H9 (cell line): ENCODE measurements at regions not wholly inside any gene's neighbourhood (a gene's known extent, or its start where the extent isn't known, plus 50 kb on each side); places are given as distances from the start of the nearest gene placed in this dataset.

Experiments
- DNase-seq: peaks from one replicate; pipeline ENCODE4 v3.0.0-alpha.2; 2017
- H2AFZ ChIP-seq: one replicate; pipeline ENCODE4 v1.6.1; 2013; ENCODE audit warnings: mild to moderate bottlenecking, low read length, control low read depth, moderate library complexity
- H2AK5ac ChIP-seq: 2 replicates; pipeline ENCODE4 v1.6.1; 2013; ENCODE audit warnings: low read length, control low read depth, mixed read lengths; ENCODE audit not compliant: insufficient read length
- H2BK120ac ChIP-seq: one replicate; pipeline ENCODE4 v1.6.1; 2013; ENCODE audit warnings: low read depth, mild to moderate bottlenecking, low read length, control low read depth, inconsistent platforms; ENCODE audit not compliant: poor library complexity, severe bottlenecking
- H2BK12ac ChIP-seq: 2 replicates; pipeline ENCODE4 v1.6.1; 2013; ENCODE audit warnings: low read length, control low read depth, mixed read lengths, low read depth; ENCODE audit not compliant: insufficient read length
- H2BK15ac ChIP-seq: 2 replicates; pipeline ENCODE4 v1.6.1; 2013; ENCODE audit warnings: low read depth, low read length, control low read depth
- H2BK20ac ChIP-seq: one replicate; pipeline ENCODE4 v1.6.1; 2013; ENCODE audit warnings: low read depth, mild to moderate bottlenecking, low read length, control low read depth, inconsistent platforms; ENCODE audit not compliant: poor library complexity, severe bottlenecking
- H2BK5ac ChIP-seq: 2 replicates; pipeline ENCODE4 v1.6.1; 2013; ENCODE audit warnings: low read length, control low read depth, mixed read lengths; ENCODE audit not compliant: insufficient read length
- H3K14ac ChIP-seq: 2 replicates; pipeline ENCODE4 v1.6.1; 2013; ENCODE audit warnings: low read length, control low read depth; ENCODE audit not compliant: insufficient read depth
- H3K18ac ChIP-seq: 2 replicates; pipeline ENCODE4 v1.6.1; 2013; ENCODE audit warnings: low read depth, mild to moderate bottlenecking, mixed read lengths, low read length, control low read depth; ENCODE audit not compliant: insufficient read length
- H3K23ac ChIP-seq: 2 replicates; pipeline ENCODE4 v1.6.1; 2013; ENCODE audit warnings: low read length, control low read depth, mixed read lengths, low read depth; ENCODE audit not compliant: insufficient read length
- H3K23me2 ChIP-seq: 2 replicates; pipeline ENCODE4 v1.6.1; 2013; ENCODE audit warnings: low read depth, mild to moderate bottlenecking, mixed read lengths, low read length, control low read depth; ENCODE audit not compliant: insufficient read length, poor library complexity, severe bottlenecking
- H3K27ac ChIP-seq: 2 replicates; pipeline ENCODE4 v1.5.1; 2013; ENCODE audit warnings: low read length, control low read depth, mixed read lengths, low read depth; ENCODE audit not compliant: insufficient read length
- H3K27me3 ChIP-seq: 2 replicates; pipeline ENCODE4 v1.6.1; 2013; ENCODE audit warnings: low read length, control low read depth, inconsistent platforms; ENCODE audit not compliant: insufficient read depth
- H3K4ac ChIP-seq: 2 replicates; pipeline ENCODE4 v1.6.1; 2013; ENCODE audit warnings: low read depth, mild to moderate bottlenecking, control low read depth, inconsistent platforms, low read length, moderate library complexity
- H3K4me1 ChIP-seq: 2 replicates; pipeline ENCODE4 v1.6.1; 2013; ENCODE audit warnings: low read length, control low read depth, inconsistent platforms; ENCODE audit not compliant: insufficient read depth
- H3K4me2 ChIP-seq: 2 replicates; pipeline ENCODE4 v1.6.1; 2013; ENCODE audit warnings: low read length, control low read depth, mixed read lengths; ENCODE audit not compliant: insufficient read length, insufficient read depth
- H3K56ac ChIP-seq: 2 replicates; pipeline ENCODE4 v1.6.1; 2013; ENCODE audit warnings: low read depth, mild to moderate bottlenecking, mixed read lengths, low read length, control low read depth; ENCODE audit not compliant: insufficient read length
- H3K79me1 ChIP-seq: 2 replicates; pipeline ENCODE4 v1.6.1; 2013; ENCODE audit warnings: low read depth, mild to moderate bottlenecking, moderate library complexity, low read length, control low read depth, inconsistent platforms; ENCODE audit not compliant: insufficient read depth, poor library complexity, severe bottlenecking
- H3K79me2 ChIP-seq: 2 replicates; pipeline ENCODE4 v1.6.1; 2013; ENCODE audit warnings: low read length, control low read depth, inconsistent platforms; ENCODE audit not compliant: insufficient read depth
- H3K9ac ChIP-seq: 2 replicates; pipeline ENCODE4 v1.6.1; 2013; ENCODE audit warnings: low read length, control low read depth, mixed read lengths; ENCODE audit not compliant: insufficient read length; ENCODE audit errors: extremely low read depth
- H3K9me3 ChIP-seq: one replicate; pipeline ENCODE4 v1.6.1; 2013; ENCODE audit warnings: low read depth, low read length, inconsistent platforms; ENCODE audit not compliant: control insufficient read depth
- H3T11ph ChIP-seq: one replicate; pipeline ENCODE4 v1.6.1; 2013; ENCODE audit warnings: mild to moderate bottlenecking, low read length, control low read depth, inconsistent platforms
- H4K20me1 ChIP-seq: one replicate; pipeline ENCODE4 v1.6.1; 2013; ENCODE audit not compliant: control insufficient read depth, insufficient read length, insufficient read depth
- H4K5ac ChIP-seq: 2 replicates; pipeline ENCODE4 v1.6.1; 2013; ENCODE audit warnings: low read depth, mild to moderate bottlenecking, mixed read lengths, low read length, control low read depth; ENCODE audit not compliant: insufficient read length
- H4K8ac ChIP-seq: replicated peaks from 2 replicates; pipeline ENCODE4 v1.6.1; 2013; ENCODE audit warnings: low read length, control low read depth, mixed read lengths, low read depth; ENCODE audit not compliant: insufficient read length
- H4K91ac ChIP-seq: 2 replicates; pipeline ENCODE4 v1.6.1; 2013; ENCODE audit warnings: low read depth, mild to moderate bottlenecking, moderate library complexity, mixed read lengths, low read length, control low read depth; ENCODE audit not compliant: insufficient read length
- H3K27ac Mint-ChIP-seq, 3 experiments: 2 replicates in 2 of 3; 3 replicates in 1 of 3; pipeline ENCODE4 v1.8.0; 2020 to 2021; ENCODE audit warnings: mixed read lengths in 3 of 3, mild to moderate bottlenecking in 1 of 3, moderate library complexity in 1 of 3
- H3K27me3 Mint-ChIP-seq: 2 replicates; pipeline ENCODE4 v1.8.0; 2021; ENCODE audit warnings: low read depth, mild to moderate bottlenecking, moderate library complexity, mixed read lengths
- H3K36me3 Mint-ChIP-seq, 3 experiments: 2 replicates in 2 of 3; 3 replicates in 1 of 3; pipeline ENCODE4 v1.8.0; 2020 to 2021; ENCODE audit warnings: low read depth in 3 of 3, mixed read lengths in 3 of 3; ENCODE audit not compliant: insufficient read depth in 1 of 3
- H3K4me1 Mint-ChIP-seq, 2 experiments: 2 replicates each; pipeline ENCODE4 v1.8.0; 2020; ENCODE audit warnings: mixed read lengths in 2 of 2
- H3K4me3 Mint-ChIP-seq, 2 experiments: 2 replicates in 1 of 2; 3 replicates in 1 of 2; pipeline ENCODE4 v1.8.0; 2020 to 2021; ENCODE audit warnings: mild to moderate bottlenecking in 2 of 2, mixed read lengths in 2 of 2, moderate library complexity in 1 of 2
- H3K9me3 Mint-ChIP-seq, 2 experiments: 2 replicates in 1 of 2; 3 replicates in 1 of 2; pipeline ENCODE4 v1.8.0; 2020; ENCODE audit warnings: mild to moderate bottlenecking in 2 of 2, mixed read lengths in 2 of 2, moderate library complexity in 1 of 2
- WGBS: extraction: QIAGEN DNeasy Blood & Tissue Kit; methylation state at CpG from one replicate; pipeline ENCODE4 v1.1.7; 2013; ENCODE audit warnings: missing lambda C conversion rate, low lambda C conversion rate, mixed read lengths; ENCODE audit not compliant: insufficient read length; ENCODE audit errors: extremely low coverage; 5-methylcytosine and 5-hydroxymethylcytosine counted together
- TF ChIP-seq, protein P1 (sequence below): fragments of 200-600 bp; sonication (generic); conservative IDR thresholded peaks from 3 replicates; pipeline ENCODE4 v1.8.0; 2021; ENCODE audit warnings: antibody characterized with exemption, mild to moderate bottlenecking

DNA sequence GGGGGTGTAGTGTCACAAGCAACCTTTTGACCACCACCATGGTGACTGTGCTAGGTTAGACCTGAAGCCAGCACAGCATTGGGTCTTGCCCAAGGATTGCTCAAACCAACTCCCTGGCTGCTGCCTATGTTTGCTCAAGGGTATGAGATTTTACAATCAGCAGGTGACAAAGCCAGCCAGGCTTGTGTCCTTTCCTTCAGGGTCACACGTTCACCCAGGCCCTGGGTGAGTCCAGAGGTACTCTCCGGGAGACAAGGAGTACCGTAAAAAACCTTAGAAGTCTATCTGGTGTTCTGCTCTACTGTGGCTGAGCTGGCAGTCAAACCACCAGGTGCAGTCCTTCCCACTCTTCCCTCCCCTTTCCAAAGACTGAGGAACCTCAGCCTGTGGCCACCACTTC is 238.9 kb upstream of the MIS18BP1 start:
- Histone ChIP-seq H3K27me3 (no peaks in the 10 kb centered on the region), H3K23me2 (no peaks in the 10 kb centered on the region), H3T11ph (no peak overlapping the region), H2BK5ac (no peak overlapping the region), H3K4me2 (no peak overlapping the region), H3K4me1 (no peaks in the 10 kb centered on the region), H3K27ac (no peak overlapping the region), H2AFZ (no peak overlapping the region), H3K14ac (no peak overlapping the region), H2BK15ac (no peak overlapping the region), H4K5ac (no peak overlapping the region), H2BK120ac (no peak overlapping the region), H3K18ac (no peak overlapping the region), H3K79me2 (no peaks in the 10 kb centered on the region), H2BK20ac (no peak overlapping the region), H3K79me1 (no peaks in the 10 kb centered on the region), H2BK12ac (no peak overlapping the region), H3K9ac (no peak overlapping the region), H4K20me1 (no peaks in the 10 kb centered on the region), H3K23ac (no peak overlapping the region), H4K91ac (no peak overlapping the region), H2AK5ac (no peak overlapping the region), H3K56ac (no peak overlapping the region), H3K4ac (no peak overlapping the region), H3K9me3 (no peaks in the 10 kb centered on the region), H4K8ac (no peak overlapping the region)
- TF ChIP-seq, protein P1, sequence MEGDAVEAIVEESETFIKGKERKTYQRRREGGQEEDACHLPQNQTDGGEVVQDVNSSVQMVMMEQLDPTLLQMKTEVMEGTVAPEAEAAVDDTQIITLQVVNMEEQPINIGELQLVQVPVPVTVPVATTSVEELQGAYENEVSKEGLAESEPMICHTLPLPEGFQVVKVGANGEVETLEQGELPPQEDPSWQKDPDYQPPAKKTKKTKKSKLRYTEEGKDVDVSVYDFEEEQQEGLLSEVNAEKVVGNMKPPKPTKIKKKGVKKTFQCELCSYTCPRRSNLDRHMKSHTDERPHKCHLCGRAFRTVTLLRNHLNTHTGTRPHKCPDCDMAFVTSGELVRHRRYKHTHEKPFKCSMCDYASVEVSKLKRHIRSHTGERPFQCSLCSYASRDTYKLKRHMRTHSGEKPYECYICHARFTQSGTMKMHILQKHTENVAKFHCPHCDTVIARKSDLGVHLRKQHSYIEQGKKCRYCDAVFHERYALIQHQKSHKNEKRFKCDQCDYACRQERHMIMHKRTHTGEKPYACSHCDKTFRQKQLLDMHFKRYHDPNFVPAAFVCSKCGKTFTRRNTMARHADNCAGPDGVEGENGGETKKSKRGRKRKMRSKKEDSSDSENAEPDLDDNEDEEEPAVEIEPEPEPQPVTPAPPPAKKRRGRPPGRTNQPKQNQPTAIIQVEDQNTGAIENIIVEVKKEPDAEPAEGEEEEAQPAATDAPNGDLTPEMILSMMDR, result no peak
- Mint-ChIP-seq H3K4me3 (no peak overlapping the region), H3K27me3 (no peaks in the 10 kb centered on the region), H3K9me3 (peaks cover 11 to 16% of the 10 kb centered on the region in 2 experiments), H3K27ac (peak overlapping the region in 1 of 3 experiments; percentile 27; a peak in 1 of 7 replicates), H3K4me1 (no peaks in the 10 kb centered on the region), H3K36me3 (peaks cover 2 to 15% (median 8%) of the 10 kb centered on the region in 3 experiments; a peak in 6 of 7 replicates)
- no CpG with 5 or more reads among the region's 3 CpGs for WGBS
- DNase-seq, result no peak
